ENCODE measurements at regions not wholly inside any gene's neighbourhood (a gene's known extent, or its start where the extent isn't known, plus 50 kb on each side); places are given as distances from the start of the nearest gene placed in this dataset.

DNA sequence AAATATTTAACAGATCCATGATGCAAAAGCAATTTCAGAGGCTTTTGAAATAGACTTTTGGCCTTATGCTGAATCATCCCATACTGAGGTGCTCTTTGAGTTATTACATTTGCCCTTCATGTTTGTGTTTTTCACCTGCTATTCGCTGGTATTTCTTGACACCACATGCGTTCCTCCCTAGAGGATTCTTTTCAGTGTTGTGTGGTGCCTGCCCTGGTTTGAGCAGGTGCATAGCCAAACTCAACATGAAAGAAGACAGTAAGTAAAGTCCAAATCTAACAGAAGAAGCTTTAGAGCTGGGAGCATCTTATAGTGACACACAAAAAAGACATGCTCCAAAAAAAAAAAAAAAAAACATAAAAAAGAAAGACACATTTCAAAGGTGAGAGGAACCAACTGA is 796.3 kb downstream of the SEMA5A start:
- TF ChIP-seq NFIC (IDR thresholded peaks at IDR 0.05; ENCODE audit: low read length) (no peak), SMC3 (IDR thresholded peaks at IDR 0.05; ENCODE audit: low read length) (no peak)
- TF ChIP-seq, protein P1, sequence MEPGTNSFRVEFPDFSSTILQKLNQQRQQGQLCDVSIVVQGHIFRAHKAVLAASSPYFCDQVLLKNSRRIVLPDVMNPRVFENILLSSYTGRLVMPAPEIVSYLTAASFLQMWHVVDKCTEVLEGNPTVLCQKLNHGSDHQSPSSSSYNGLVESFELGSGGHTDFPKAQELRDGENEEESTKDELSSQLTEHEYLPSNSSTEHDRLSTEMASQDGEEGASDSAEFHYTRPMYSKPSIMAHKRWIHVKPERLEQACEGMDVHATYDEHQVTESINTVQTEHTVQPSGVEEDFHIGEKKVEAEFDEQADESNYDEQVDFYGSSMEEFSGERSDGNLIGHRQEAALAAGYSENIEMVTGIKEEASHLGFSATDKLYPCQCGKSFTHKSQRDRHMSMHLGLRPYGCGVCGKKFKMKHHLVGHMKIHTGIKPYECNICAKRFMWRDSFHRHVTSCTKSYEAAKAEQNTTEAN (CRISPR knock-in tag; conservative IDR thresholded peaks at IDR 0.05): no peak
- TF ChIP-seq, protein P2, sequence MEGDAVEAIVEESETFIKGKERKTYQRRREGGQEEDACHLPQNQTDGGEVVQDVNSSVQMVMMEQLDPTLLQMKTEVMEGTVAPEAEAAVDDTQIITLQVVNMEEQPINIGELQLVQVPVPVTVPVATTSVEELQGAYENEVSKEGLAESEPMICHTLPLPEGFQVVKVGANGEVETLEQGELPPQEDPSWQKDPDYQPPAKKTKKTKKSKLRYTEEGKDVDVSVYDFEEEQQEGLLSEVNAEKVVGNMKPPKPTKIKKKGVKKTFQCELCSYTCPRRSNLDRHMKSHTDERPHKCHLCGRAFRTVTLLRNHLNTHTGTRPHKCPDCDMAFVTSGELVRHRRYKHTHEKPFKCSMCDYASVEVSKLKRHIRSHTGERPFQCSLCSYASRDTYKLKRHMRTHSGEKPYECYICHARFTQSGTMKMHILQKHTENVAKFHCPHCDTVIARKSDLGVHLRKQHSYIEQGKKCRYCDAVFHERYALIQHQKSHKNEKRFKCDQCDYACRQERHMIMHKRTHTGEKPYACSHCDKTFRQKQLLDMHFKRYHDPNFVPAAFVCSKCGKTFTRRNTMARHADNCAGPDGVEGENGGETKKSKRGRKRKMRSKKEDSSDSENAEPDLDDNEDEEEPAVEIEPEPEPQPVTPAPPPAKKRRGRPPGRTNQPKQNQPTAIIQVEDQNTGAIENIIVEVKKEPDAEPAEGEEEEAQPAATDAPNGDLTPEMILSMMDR (CRISPR knock-in tag; IDR thresholded peaks at IDR 0.05): no peak
